GM19397 (cell line): ENCODE measurements at regions not wholly inside any gene's neighbourhood (a gene's known extent, or its start where the extent isn't known, plus 50 kb on each side); places are given as distances from the start of the nearest gene placed in this dataset.
A peak's percentile ranks its signal among the peaks of the same experiment; 100 is the strongest.

Source experiments
- ATAC-seq: cut with Tn5 transposase; IDR thresholded peaks from one replicate; pipeline ENCODE4 v1.9.1; 2021; ENCODE audit warnings: mild to moderate bottlenecking, moderate library complexity; ENCODE audit not compliant: unreplicated experiment

DNA sequence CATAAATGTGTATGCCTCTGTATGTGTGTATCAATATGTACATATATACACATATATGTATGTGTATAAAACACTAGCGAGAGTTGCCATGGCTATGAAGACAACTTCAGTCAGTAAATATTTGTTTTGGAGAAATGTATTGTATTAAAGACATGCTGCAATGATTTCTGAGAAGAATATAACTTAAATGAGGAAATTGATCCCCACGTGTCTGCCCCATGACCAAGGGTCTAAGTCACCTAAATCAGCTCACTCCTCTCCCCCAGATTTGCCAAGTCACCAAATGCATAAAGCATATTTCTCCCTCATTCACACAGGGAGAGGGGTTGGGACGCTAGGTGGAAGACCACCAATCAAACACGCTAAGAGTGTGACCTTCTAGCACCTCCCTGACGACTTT, 58.3 kb upstream of the LYST start:
- ATAC-seq = no peak

DNA sequence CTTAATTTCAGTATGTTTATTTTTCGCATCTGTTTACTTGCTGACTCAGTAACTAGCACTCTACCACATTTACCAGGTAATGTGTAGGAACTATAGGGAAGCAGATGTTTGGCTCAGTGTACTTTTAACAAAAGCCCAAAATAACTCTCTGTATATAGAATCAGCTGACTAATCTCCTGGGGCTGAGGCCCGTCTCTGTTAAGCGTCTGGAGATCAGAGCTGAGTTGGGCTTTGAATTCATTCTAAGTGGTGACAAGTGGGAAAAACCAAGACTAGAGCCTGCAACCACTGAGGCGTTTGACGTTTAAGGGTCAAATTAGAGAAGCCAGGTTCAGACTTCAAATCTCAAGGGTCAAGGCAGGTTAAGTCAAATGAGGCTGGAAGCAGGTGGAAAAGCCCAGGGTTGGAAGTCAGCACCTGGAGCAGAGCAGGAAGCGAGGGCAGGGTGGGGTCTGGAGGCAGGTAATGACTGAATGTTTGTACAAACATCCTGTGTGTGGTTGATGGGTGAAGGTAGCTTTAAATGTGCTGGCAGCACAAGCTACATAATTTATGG, 56.8 kb upstream of the LYST start:
- ATAC-seq = no peak

DNA sequence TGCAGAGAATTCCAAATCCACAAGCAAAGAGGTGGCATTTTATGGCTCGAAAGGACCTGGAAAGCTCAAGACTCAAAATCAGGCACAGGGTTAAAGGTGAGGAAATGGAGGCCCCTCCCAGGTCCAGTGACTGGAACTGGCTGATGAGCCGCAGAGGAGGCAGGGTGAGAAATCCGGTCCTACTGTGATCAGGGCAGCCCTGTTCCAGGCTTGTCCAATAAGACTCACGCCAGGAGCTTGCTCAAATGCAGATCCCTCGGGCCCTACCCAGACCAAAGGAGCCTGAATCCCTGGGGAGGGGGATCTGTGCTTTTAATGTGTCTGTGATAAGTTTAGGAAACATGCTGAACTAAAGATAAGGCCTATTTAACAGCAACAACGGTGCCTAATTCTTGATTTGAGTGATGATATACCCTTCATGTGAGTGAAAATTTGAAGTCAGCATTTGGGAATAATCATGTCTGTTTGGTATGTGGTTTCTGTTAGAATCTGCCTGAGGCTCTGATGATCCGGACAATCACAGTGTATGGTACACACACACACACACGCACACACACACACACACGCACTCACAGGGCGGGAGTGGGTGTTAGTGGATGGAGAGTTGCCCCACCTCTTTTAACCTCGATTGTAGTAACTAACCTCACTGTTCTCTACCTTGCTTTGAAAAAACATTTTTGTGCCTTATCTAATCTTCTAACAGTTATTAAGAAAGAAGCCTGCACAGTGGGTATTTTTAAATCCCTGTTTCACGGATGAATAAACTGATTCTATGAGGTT, 54.1 kb upstream of the LYST start:
- ATAC-seq = no peak

DNA sequence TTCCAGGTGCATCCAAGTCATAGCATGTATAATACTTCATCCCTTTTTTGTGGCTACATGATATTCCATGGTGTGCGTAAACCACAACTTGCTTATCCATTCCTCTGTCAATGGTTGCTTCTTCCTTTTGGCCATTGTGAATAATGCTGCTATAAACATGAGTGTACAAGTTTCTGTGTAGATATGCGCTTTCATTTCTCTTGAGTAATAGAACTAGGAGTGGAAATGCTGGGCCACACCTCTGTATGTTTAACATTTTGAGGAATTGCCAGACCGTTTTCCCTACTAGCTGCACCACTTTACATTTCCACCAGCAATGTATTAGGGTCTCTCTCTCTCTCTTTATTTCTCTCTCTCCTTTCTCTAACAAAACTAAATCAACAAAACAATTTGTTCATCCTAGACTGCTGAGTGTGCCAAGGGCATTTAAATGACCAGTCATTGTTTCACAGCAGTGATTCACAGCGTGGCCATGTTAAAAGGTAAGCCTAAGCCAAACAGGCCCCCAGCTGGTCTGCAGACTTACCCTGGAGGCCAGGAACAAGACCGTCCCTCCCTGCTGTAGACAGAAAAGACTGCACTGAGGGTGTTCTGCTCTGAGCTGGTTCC, 53.2 kb upstream of the LYST start:
- ATAC-seq = no peak

DNA sequence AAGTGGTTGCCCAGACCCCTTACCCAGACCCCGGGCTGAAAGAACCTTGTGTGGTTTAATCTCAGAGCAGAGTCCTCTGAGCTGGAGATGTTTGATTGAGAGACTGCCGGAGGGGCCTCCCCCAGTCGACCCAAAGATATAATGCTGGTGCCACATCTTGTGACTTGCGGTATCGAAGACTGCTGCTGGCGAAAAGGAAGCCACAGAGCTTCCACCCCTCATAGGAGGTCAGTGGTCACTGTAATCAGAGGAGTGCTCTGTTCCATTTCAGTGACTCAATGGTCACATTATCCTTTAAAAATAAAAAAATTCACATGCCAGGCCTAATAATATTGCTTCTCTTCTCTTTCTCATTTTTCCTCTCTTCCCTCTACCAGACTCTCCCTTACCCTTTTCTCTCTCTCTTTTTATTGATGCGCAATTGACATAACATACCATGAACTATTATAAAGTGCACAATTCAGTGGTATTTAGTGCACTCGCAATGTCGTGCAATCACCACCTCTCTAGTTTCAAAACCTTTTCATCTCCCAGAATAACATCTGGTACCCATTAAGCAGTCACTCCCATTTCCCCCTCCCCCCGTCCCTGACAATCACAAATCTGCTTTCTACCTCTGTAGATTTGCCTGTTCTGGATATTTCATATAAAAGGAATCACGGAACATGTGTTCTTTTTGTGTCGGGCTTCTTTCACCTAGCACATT, 52.6 kb upstream of the LYST start:
- ATAC-seq = no peak

DNA sequence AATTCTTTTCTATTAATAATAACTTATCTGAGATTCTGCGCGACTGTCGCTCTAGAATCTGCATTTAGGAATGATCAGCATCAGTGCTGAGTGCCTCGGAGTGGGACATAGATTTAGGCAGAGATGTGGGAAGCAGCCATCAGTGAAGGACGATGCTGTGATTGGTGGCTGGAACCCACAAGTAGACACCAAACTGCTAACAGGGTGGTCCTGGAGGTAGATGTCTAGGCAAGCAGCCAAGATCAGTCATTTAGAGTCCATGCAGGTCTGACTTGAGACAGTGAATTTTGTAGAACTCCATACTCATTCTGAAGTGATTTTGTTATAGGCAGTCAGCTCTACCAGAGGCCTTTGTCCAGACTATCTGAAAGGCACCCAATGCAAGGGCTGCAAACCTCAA, 51.8 kb upstream of the LYST start:
- ATAC-seq = no peak

DNA sequence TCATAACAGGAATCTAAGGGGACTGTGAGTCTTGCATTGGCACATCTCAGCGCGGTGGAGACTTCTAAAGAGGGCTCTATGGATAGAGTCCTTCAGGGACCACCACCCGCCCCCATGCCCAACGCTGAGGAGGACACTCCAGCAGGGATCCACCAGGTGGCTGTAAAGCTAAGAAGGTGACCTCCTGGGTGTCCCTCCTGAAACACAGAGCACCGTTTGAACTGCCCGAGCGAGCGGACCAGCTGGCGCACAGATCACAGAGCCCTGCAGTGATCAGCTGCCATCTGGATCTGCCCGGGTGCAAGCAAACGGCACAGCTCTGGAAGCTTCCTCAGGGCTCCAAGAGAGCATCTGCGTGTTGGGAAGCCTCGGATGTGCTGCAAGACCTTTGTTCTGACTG, 51.3 kb upstream of the LYST start:
- no peak for ATAC-seq

DNA sequence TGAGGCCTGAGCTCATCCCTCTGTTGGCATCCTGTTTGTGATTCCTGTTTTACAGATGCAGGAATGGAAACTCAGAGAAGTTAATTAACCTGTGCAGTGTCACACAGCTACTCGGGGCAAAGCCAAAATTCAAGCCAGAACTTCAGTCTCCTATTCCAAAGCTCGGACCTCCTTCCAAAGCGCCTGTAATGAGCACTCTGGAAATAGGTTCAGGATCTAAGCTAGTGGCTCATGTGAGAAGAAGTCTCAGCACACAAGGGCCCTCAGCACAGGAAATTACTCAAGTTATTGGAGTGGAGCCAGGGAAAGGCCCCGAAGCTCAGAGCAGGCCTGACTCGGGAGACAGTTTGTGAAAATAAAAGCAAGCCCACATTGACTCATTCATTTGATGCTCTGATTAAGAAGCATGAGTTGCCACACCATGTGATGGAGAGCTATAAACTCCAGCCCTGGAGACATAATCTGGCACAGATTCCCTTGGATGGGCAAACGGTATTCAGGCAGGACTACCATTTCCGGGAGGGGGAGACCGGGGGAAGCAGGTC, 50.6 kb upstream of the LYST start:
- peak; percentile 70 for ATAC-seq
